ENCODE measurements at regions not wholly inside any gene's neighbourhood (a gene's known extent, or its start where the extent isn't known, plus 50 kb on each side); places are given as distances from the start of the nearest gene placed in this dataset.
A peak's percentile ranks its signal among the peaks of the same experiment; 100 is the strongest.

DNA sequence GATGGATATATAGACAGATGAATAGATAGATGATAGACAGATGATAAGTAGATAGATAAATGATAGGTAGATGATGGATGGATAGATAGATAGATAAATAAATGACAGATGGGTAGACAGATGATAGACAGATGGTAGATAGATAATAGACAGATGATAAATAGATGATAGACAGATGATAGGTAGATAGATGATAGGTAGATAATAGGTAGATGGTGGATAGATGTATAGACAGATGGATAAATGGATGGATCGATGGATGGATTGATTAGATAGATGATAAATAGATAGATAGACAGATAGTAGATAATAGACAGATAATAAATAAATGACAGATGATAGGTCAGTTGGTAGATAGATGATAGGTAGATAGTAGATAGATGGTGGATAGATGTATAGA lies 212.7 kb downstream of the NFATC2 start (continued):
- TF ChIP-seq, protein P1, sequence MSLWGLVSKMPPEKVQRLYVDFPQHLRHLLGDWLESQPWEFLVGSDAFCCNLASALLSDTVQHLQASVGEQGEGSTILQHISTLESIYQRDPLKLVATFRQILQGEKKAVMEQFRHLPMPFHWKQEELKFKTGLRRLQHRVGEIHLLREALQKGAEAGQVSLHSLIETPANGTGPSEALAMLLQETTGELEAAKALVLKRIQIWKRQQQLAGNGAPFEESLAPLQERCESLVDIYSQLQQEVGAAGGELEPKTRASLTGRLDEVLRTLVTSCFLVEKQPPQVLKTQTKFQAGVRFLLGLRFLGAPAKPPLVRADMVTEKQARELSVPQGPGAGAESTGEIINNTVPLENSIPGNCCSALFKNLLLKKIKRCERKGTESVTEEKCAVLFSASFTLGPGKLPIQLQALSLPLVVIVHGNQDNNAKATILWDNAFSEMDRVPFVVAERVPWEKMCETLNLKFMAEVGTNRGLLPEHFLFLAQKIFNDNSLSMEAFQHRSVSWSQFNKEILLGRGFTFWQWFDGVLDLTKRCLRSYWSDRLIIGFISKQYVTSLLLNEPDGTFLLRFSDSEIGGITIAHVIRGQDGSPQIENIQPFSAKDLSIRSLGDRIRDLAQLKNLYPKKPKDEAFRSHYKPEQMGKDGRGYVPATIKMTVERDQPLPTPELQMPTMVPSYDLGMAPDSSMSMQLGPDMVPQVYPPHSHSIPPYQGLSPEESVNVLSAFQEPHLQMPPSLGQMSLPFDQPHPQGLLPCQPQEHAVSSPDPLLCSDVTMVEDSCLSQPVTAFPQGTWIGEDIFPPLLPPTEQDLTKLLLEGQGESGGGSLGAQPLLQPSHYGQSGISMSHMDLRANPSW (CRISPR knock-in tag; IDR thresholded peaks at IDR 0.05) = no peak
- TF ChIP-seq HDAC3 (IDR thresholded peaks at IDR 0.05; ENCODE audit: borderline replicate concordance, partially characterized antibody) (no peak), ZBTB17 (CRISPR knock-in tag; IDR thresholded peaks at IDR 0.05) (no peak), MEF2D (tag; conservative IDR thresholded peaks at IDR 0.05; ENCODE audit: low read depth) (no peak), SRSF1 (IDR thresholded peaks at IDR 0.05; ENCODE audit: low read depth, low read length) (no peak), ZNF444 (CRISPR knock-in tag; IDR thresholded peaks at IDR 0.05) (no peak), MCM2 (IDR thresholded peaks at IDR 0.05; ENCODE audit: low read depth) (no peak), ZEB2 (IDR thresholded peaks at IDR 0.05) (0 out of 2 replicates have a peak, but pooled peaks have one; percentile 29), DDX20 (tag; IDR thresholded peaks at IDR 0.05; ENCODE audit: low read depth) (no peak), GATAD2B (IDR thresholded peaks at IDR 0.05; ENCODE audit: borderline replicate concordance) (0 out of 2 replicates have a peak, but pooled peaks have one; percentile 39)
- TF ChIP-seq, protein P2, sequence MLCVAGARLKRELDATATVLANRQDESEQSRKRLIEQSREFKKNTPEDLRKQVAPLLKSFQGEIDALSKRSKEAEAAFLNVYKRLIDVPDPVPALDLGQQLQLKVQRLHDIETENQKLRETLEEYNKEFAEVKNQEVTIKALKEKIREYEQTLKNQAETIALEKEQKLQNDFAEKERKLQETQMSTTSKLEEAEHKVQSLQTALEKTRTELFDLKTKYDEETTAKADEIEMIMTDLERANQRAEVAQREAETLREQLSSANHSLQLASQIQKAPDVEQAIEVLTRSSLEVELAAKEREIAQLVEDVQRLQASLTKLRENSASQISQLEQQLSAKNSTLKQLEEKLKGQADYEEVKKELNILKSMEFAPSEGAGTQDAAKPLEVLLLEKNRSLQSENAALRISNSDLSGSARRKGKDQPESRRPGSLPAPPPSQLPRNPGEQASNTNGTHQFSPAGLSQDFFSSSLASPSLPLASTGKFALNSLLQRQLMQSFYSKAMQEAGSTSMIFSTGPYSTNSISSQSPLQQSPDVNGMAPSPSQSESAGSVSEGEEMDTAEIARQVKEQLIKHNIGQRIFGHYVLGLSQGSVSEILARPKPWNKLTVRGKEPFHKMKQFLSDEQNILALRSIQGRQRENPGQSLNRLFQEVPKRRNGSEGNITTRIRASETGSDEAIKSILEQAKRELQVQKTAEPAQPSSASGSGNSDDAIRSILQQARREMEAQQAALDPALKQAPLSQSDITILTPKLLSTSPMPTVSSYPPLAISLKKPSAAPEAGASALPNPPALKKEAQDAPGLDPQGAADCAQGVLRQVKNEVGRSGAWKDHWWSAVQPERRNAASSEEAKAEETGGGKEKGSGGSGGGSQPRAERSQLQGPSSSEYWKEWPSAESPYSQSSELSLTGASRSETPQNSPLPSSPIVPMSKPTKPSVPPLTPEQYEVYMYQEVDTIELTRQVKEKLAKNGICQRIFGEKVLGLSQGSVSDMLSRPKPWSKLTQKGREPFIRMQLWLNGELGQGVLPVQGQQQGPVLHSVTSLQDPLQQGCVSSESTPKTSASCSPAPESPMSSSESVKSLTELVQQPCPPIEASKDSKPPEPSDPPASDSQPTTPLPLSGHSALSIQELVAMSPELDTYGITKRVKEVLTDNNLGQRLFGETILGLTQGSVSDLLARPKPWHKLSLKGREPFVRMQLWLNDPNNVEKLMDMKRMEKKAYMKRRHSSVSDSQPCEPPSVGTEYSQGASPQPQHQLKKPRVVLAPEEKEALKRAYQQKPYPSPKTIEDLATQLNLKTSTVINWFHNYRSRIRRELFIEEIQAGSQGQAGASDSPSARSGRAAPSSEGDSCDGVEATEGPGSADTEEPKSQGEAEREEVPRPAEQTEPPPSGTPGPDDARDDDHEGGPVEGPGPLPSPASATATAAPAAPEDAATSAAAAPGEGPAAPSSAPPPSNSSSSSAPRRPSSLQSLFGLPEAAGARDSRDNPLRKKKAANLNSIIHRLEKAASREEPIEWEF (CRISPR knock-in tag; IDR thresholded peaks at IDR 0.05) = no peak
- TF ChIP-seq, protein P3, sequence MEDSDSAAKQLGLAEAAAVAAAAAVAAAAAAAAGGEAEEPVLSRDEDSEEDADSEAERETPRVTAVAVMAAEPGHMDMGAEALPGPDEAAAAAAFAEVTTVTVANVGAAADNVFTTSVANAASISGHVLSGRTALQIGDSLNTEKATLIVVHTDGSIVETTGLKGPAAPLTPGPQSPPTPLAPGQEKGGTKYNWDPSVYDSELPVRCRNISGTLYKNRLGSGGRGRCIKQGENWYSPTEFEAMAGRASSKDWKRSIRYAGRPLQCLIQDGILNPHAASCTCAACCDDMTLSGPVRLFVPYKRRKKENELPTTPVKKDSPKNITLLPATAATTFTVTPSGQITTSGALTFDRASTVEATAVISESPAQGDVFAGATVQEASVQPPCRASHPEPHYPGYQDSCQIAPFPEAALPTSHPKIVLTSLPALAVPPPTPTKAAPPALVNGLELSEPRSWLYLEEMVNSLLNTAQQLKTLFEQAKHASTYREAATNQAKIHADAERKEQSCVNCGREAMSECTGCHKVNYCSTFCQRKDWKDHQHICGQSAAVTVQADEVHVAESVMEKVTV (CRISPR knock-in tag; IDR thresholded peaks at IDR 0.05) = no peak
- TF ChIP-seq, protein P4, sequence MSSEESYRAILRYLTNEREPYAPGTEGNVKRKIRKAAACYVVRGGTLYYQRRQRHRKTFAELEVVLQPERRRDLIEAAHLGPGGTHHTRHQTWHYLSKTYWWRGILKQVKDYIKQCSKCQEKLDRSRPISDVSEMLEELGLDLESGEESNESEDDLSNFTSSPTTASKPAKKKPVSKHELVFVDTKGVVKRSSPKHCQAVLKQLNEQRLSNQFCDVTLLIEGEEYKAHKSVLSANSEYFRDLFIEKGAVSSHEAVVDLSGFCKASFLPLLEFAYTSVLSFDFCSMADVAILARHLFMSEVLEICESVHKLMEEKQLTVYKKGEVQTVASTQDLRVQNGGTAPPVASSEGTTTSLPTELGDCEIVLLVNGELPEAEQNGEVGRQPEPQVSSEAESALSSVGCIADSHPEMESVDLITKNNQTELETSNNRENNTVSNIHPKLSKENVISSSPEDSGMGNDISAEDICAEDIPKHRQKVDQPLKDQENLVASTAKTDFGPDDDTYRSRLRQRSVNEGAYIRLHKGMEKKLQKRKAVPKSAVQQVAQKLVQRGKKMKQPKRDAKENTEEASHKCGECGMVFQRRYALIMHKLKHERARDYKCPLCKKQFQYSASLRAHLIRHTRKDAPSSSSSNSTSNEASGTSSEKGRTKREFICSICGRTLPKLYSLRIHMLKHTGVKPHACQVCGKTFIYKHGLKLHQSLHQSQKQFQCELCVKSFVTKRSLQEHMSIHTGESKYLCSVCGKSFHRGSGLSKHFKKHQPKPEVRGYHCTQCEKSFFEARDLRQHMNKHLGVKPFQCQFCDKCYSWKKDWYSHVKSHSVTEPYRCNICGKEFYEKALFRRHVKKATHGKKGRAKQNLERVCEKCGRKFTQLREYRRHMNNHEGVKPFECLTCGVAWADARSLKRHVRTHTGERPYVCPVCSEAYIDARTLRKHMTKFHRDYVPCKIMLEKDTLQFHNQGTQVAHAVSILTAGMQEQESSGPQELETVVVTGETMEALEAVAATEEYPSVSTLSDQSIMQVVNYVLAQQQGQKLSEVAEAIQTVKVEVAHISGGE (CRISPR knock-in tag; IDR thresholded peaks at IDR 0.05) = no peak
- TF ChIP-seq, protein P5, sequence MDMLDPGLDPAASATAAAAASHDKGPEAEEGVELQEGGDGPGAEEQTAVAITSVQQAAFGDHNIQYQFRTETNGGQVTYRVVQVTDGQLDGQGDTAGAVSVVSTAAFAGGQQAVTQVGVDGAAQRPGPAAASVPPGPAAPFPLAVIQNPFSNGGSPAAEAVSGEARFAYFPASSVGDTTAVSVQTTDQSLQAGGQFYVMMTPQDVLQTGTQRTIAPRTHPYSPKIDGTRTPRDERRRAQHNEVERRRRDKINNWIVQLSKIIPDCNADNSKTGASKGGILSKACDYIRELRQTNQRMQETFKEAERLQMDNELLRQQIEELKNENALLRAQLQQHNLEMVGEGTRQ (CRISPR knock-in tag; IDR thresholded peaks at IDR 0.05) = no peak

Measured in K562 (cell line).